Endodermal cell (in vitro differentiated cells): ENCODE measurements at regions not wholly inside any gene's neighbourhood (a gene's known extent, or its start where the extent isn't known, plus 50 kb on each side); places are given as distances from the start of the nearest gene placed in this dataset.

Experiments
- DNase-seq: peaks from one replicate; pipeline ENCODE4 v3.0.0-alpha.2; 2017
- H3K27ac ChIP-seq: 2 replicates; pipeline ENCODE4 v1.5.1; 2013; ENCODE audit warnings: mild to moderate bottlenecking, low read depth, low read length, moderate library complexity
- H3K27me3 ChIP-seq: 2 replicates; pipeline ENCODE4 v1.6.1; 2013; ENCODE audit warnings: mild to moderate bottlenecking, low read length, moderate library complexity; ENCODE audit not compliant: insufficient read depth, control insufficient read depth, poor library complexity, severe bottlenecking
- H3K36me3 ChIP-seq: 2 replicates; pipeline ENCODE4 v1.7.0; 2013; ENCODE audit warnings: mild to moderate bottlenecking, low read length, moderate library complexity; ENCODE audit not compliant: control insufficient read depth, insufficient read depth
- H3K4me1 ChIP-seq: one replicate; pipeline ENCODE4 v1.7.0; 2013; ENCODE audit warnings: low read length; ENCODE audit not compliant: control insufficient read depth, insufficient read depth
- H3K4me3 ChIP-seq: 2 replicates; pipeline ENCODE4 v1.5.1; 2013; ENCODE audit warnings: mild to moderate bottlenecking, low read length, moderate library complexity
- H3K9ac ChIP-seq: 2 replicates; pipeline ENCODE4 v1.6.1; 2013; ENCODE audit warnings: mild to moderate bottlenecking, low read length, moderate library complexity; ENCODE audit not compliant: poor library complexity, severe bottlenecking; ENCODE audit errors: extremely low read depth
- H3K9me3 ChIP-seq: 2 replicates; pipeline ENCODE4 v1.6.1; 2013; ENCODE audit warnings: mild to moderate bottlenecking, low read length, moderate library complexity; ENCODE audit not compliant: control insufficient read depth
- H3K27ac Mint-ChIP-seq: 2 replicates; pipeline ENCODE4 v1.8.0; 2020; ENCODE audit warnings: mixed read lengths
- H3K27me3 Mint-ChIP-seq: 2 replicates; pipeline ENCODE4 v1.8.0; 2021; ENCODE audit warnings: mild to moderate bottlenecking, mixed read lengths; ENCODE audit not compliant: insufficient read depth
- H3K36me3 Mint-ChIP-seq: 2 replicates; pipeline ENCODE4 v1.8.0; 2020; ENCODE audit warnings: low read depth, mixed read lengths
- H3K4me1 Mint-ChIP-seq: 2 replicates; pipeline ENCODE4 v1.8.0; 2020; ENCODE audit warnings: mixed read lengths
- H3K4me3 Mint-ChIP-seq: 2 replicates; pipeline ENCODE4 v1.8.0; 2020; ENCODE audit warnings: mild to moderate bottlenecking, moderate library complexity, mixed read lengths
- H3K9me3 Mint-ChIP-seq: 2 replicates; pipeline ENCODE4 v1.8.0; 2020; ENCODE audit warnings: mild to moderate bottlenecking, mixed read lengths
- whole genome bisulfite sequencing, 2 experiments: methylation state at CpG; one replicate each; pipeline versions ENCODE4 v1.1.5 to v1.1.7; 2013; ENCODE audit warnings: missing lambda C conversion rate in 2 of 2, mixed read lengths in 1 of 2; ENCODE audit not compliant: insufficient coverage in 1 of 2, insufficient read length in 1 of 2; 5-methylcytosine and 5-hydroxymethylcytosine counted together
- TF ChIP-seq, protein P1 (sequence below): fragments of 200-600 bp; sonication (generic); conservative IDR thresholded peaks from 2 replicates; pipeline ENCODE4 v1.5.0; 2021; ENCODE audit warnings: antibody characterized with exemption, mild to moderate bottlenecking

GRCh38 chr12:71297930-71298329 is 140.1 kb upstream of the TSPAN8 start:
- H3K4me3 Mint-ChIP-seq = no peak overlapping the region
- no peaks in the 10 kb centered on the region for H3K4me1 ChIP-seq

GRCh38 chr12:71295953-71296352 is 138.2 kb upstream of the TSPAN8 start:
- Mint-ChIP-seq H3K27me3 (no peaks in the 10 kb centered on the region), H3K4me3 (no peak overlapping the region), H3K9me3 (peaks cover 21% of the 10 kb centered on the region), H3K36me3 (peaks cover 6% of the 10 kb centered on the region), H3K4me1 (no peaks in the 10 kb centered on the region), H3K27ac (no peak overlapping the region)
- Histone ChIP-seq H3K27ac (no peak overlapping the region), H3K4me3 (no peak overlapping the region), H3K4me1 (no peaks in the 10 kb centered on the region), H3K27me3 (no peaks in the 10 kb centered on the region), H3K9ac (no peak overlapping the region), H3K36me3 (no peaks in the 10 kb centered on the region), H3K9me3 (peaks cover 12% of the 10 kb centered on the region)
- DNase-seq = no peak
- TF ChIP-seq, protein P1, sequence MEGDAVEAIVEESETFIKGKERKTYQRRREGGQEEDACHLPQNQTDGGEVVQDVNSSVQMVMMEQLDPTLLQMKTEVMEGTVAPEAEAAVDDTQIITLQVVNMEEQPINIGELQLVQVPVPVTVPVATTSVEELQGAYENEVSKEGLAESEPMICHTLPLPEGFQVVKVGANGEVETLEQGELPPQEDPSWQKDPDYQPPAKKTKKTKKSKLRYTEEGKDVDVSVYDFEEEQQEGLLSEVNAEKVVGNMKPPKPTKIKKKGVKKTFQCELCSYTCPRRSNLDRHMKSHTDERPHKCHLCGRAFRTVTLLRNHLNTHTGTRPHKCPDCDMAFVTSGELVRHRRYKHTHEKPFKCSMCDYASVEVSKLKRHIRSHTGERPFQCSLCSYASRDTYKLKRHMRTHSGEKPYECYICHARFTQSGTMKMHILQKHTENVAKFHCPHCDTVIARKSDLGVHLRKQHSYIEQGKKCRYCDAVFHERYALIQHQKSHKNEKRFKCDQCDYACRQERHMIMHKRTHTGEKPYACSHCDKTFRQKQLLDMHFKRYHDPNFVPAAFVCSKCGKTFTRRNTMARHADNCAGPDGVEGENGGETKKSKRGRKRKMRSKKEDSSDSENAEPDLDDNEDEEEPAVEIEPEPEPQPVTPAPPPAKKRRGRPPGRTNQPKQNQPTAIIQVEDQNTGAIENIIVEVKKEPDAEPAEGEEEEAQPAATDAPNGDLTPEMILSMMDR = no peak
- WGBS, 2 experiments = 96 to 100% methylated on average over 1 of the region's 1 CpG

More at GRCh38 chr12:71297930-71298329, 140.1 kb upstream of the TSPAN8 start:
- Mint-ChIP-seq H3K4me1 (no peaks in the 10 kb centered on the region), H3K36me3 (no peaks in the 10 kb centered on the region), H3K9me3 (peaks cover 3% of the 10 kb centered on the region), H3K27ac (no peak overlapping the region), H3K27me3 (no peaks in the 10 kb centered on the region)
- TF ChIP-seq, protein P1 = no peak
- Histone ChIP-seq H3K36me3 (no peaks in the 10 kb centered on the region), H3K9me3 (no peaks in the 10 kb centered on the region), H3K9ac (no peak overlapping the region), H3K27ac (no peak overlapping the region), H3K4me3 (no peak overlapping the region), H3K27me3 (no peaks in the 10 kb centered on the region)
- no peak for DNase-seq

DNA sequence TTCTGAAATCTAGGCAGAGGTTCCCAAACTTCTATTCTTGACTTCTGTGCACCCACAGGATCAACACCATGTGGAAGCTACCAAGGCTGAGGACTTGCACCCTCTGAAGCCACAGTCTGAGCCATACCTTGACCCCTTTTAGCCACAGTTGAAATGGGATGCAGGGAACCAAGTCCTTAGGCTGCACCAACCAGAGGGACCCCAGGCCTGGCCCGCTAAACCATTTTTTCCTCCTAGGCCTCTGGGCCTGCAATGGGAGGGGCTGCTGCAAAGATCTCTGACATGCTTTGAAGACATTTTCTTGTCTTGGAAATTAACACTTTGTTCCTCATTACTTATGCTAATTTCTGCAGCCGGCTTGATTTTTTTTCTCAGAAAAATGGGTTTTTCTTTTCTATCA is 133.9 kb upstream of the TSPAN8 start:
- no peaks in the 10 kb centered on the region for H3K27me3 Mint-ChIP-seq
- no peak overlapping the region for H3K27ac ChIP-seq
- H3K36me3 Mint-ChIP-seq = peaks cover 7% of the 10 kb centered on the region
- H3K9me3 ChIP-seq = peaks cover 23% of the 10 kb centered on the region
- no peaks in the 10 kb centered on the region for H3K4me1 ChIP-seq
- H3K4me3 ChIP-seq = no peak overlapping the region
- H3K9me3 Mint-ChIP-seq = peaks cover 36% of the 10 kb centered on the region
- H3K27me3 ChIP-seq = no peaks in the 10 kb centered on the region
- no peak for DNase-seq
- H3K27ac Mint-ChIP-seq = no peak overlapping the region
- H3K36me3 ChIP-seq = no peaks in the 10 kb centered on the region
- H3K4me3 Mint-ChIP-seq = no peak overlapping the region
- TF ChIP-seq, protein P1 = no peak
- WGBS, 2 experiments = 95 to 97% methylated on average over 2 of the region's 2 CpGs
- no peak overlapping the region for H3K9ac ChIP-seq
- H3K4me1 Mint-ChIP-seq = no peaks in the 10 kb centered on the region
